NCI-H2107 treated with DMSO at 0.1 percent for 48 hours (cell line): ENCODE measurements at regions not wholly inside any gene's neighbourhood (a gene's known extent, or its start where the extent isn't known, plus 50 kb on each side); places are given as distances from the start of the nearest gene placed in this dataset.
"Not testable (repeated sequence)": the region's sequence is repeated elsewhere in the genome, so short reads cannot be mapped to it uniquely, and the experiment has no call there.

ENCODE experiments used
- DNase-seq: peaks from one replicate; lab custom pipeline; 2025; ENCODE audit not compliant: unreplicated experiment; lab: John Stamatoyannopoulos, UW

GRCh38 chr3:11898611-11899325 lies 52.1 kb upstream of the TAMM41 start:
- DNase-seq, result no peak

GRCh38 chr3:11899389-11899788 lies 52.7 kb upstream of the TAMM41 start:
- DNase-seq, result not testable (repeated sequence)

GRCh38 chr3:11899826-11900225 lies 53.1 kb upstream of the TAMM41 start:
- DNase-seq, result no peak

- no peak for DNase-seq
Measured at GRCh38 chr3:11900824-11901223, 54.1 kb upstream of the TAMM41 start.

GRCh38 chr3:11901286-11901875 lies 54.7 kb upstream of the TAMM41 start:
- no peak for DNase-seq

- no peak for DNase-seq
Measured at GRCh38 chr3:11903047-11903446, 56.4 kb upstream of the TAMM41 start.

- DNase-seq, result no peak
Measured at GRCh38 chr3:11903447-11903846, 56.8 kb upstream of the TAMM41 start.

GRCh38 chr3:11904157-11904556 lies 57.5 kb upstream of the TAMM41 start:
- no peak for DNase-seq

- no peak for DNase-seq
Measured at GRCh38 chr3:11906407-11906806, 59.7 kb upstream of the TAMM41 start.

GRCh38 chr3:11907667-11908660 lies 61.3 kb upstream of the TAMM41 start:
- no peak for DNase-seq

GRCh38 chr3:11908981-11909698 lies 62.5 kb upstream of the TAMM41 start:
- no peak for DNase-seq

- no peak for DNase-seq
Measured at GRCh38 chr3:11909726-11910125, 63.0 kb upstream of the TAMM41 start.

GRCh38 chr3:11910216-11910930 lies 63.7 kb upstream of the TAMM41 start:
- DNase-seq, result not testable (repeated sequence)

- DNase-seq, result no peak
Measured at GRCh38 chr3:11910971-11911531, 64.4 kb upstream of the TAMM41 start.

- not testable (repeated sequence) for DNase-seq
Measured at GRCh38 chr3:11911887-11912286, 65.2 kb upstream of the TAMM41 start.

- no peak for DNase-seq
Measured at GRCh38 chr3:11913316-11913715, 66.6 kb upstream of the TAMM41 start.

GRCh38 chr3:11914041-11914440 lies 67.4 kb upstream of the TAMM41 start:
- DNase-seq, result no peak

GRCh38 chr3:11914651-11915050 lies 68.0 kb upstream of the TAMM41 start:
- no peak for DNase-seq

GRCh38 chr3:11915621-11916424 lies 69.1 kb upstream of the TAMM41 start:
- DNase-seq, result no peak
